ENCODE measurements at regions not wholly inside any gene's neighbourhood (a gene's known extent, or its start where the extent isn't known, plus 50 kb on each side); places are given as distances from the start of the nearest gene placed in this dataset.

DNA sequence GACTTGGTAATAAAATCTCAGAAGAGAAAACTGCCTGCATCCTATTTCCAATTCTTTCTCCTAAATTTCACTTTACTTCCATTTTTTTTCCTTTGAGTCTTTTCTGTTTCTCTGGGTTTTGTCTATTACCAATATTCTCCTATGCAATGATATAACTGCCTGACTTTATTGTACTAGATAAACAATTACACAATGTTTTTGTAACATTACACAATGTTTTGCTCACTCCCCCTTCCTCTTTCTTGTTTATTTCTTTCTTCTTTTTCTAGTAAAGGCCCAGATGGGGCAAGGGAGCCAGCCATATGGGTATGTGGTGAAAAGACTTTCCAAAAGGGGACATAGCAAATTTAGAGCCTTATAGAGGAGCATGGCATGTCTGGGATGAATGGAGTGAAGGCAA is 278.7 kb upstream of the PHYHIPL start:
- no peaks in the 10 kb centered on the region for H3K36me3 ChIP-seq (ENCODE audit: control insufficient read depth in 3 of 3, insufficient read depth in 2 of 3, low read depth in 1 of 3, low read length in 3 of 3)
- H3K27ac ChIP-seq (ENCODE audit: low read depth in 1 of 3, low read length in 2 of 3), result no peak overlapping the region
- no peak for FAIRE-seq
- no peak for DNase-seq
- H3K4me3 ChIP-seq (ENCODE audit: low read depth in 1 of 3, low read length in 3 of 3), result no peak overlapping the region
- H3K9me3 ChIP-seq (ENCODE audit: control insufficient read depth in 2 of 2, insufficient read depth in 1 of 2, low read depth in 1 of 2, low read length in 1 of 2), result peaks cover 0 to 4% of the 10 kb centered on the region in 2 donors
- no peaks in the 10 kb centered on the region for H3K27me3 ChIP-seq (ENCODE audit: control insufficient read depth in 3 of 3, insufficient read depth in 3 of 3, low read length in 3 of 3)
- peaks cover 0 to 3% (median 0%) of the 10 kb centered on the region in 3 donors for H3K4me1 ChIP-seq (ENCODE audit: control insufficient read depth in 3 of 3, insufficient read depth in 2 of 3, low read depth in 1 of 3, low read length in 2 of 3)

DNA sequence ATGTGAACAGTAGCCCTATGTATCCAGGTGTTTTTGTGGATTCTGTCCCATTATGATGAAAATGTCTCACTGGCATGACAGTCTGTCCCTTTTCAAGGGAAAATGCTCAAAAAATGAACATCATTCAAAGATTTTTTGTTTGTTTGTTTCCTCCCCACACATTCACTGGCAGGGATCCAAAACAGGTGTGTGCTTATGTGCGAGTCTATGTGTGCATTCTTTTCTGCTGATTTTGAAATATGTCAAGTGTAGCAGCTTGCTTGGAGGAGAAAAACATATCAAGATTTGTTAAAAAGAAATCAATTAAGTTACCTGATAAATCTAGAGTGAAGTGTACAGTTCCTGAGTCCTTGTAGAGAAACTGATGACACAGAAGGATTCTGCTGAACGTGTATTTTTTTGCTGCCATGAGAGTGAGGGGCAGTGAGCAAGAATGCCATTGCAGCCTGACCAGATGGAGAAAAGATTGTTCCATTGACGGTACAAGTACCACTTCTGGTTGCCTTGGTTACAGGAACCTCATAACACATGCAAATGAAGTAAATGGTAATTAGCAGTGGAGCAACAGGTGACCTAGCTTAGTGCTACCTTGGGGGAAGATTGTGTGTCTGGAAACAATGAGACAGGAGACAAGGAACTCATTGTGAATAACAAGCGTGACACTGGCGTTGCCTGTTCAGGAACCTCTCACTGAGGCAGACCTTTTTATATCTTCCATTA is 277.4 kb upstream of the PHYHIPL start:
- no peak overlapping the region for H3K4me3 ChIP-seq (ENCODE audit: low read depth in 1 of 3, low read length in 3 of 3)
- WGBS, 3 donors, result 70 to 75% (median 72%) methylated on average over 5 of the region's 5 CpGs
- peaks cover 0 to 3% (median 0%) of the 10 kb centered on the region in 3 donors for H3K4me1 ChIP-seq (ENCODE audit: control insufficient read depth in 3 of 3, insufficient read depth in 2 of 3, low read depth in 1 of 3, low read length in 2 of 3)
- FAIRE-seq (no peak), DNase-seq (no peak)
- H3K27ac ChIP-seq (ENCODE audit: low read depth in 1 of 3, low read length in 2 of 3), result no peak overlapping the region
- peaks cover 0 to 4% of the 10 kb centered on the region in 2 donors for H3K9me3 ChIP-seq (ENCODE audit: control insufficient read depth in 2 of 2, insufficient read depth in 1 of 2, low read depth in 1 of 2, low read length in 1 of 2)
- H3K36me3 ChIP-seq (ENCODE audit: control insufficient read depth in 3 of 3, insufficient read depth in 2 of 3, low read depth in 1 of 3, low read length in 3 of 3), result no peaks in the 10 kb centered on the region
- H3K27me3 ChIP-seq (ENCODE audit: control insufficient read depth in 3 of 3, insufficient read depth in 3 of 3, low read length in 3 of 3), result no peaks in the 10 kb centered on the region

DNA sequence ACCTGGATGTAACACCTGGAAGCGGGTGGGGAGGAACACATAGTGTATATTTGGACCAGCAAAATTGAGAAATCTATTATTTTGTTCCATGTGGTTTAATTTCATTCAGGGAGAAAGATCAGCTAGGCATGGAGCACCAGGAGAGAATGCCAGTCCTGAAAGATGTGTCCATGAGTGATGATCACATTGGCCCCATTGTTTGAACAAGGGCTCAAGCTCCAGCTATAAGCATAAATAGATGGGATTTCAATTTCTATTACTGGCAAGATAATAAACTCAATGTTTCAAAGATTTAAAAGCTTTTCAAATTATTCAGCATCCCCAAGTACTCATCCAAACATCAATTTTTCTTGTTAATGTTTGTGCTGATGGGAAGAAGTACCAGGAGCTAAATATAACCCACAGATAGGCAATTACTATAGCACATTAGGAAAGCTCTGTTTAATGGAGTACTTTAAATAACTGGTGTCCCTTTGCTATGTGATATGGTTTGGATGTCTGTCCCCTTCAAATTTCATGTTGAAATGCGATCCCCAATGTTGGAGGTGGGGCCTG is 275.3 kb upstream of the PHYHIPL start:
- H3K4me3 ChIP-seq (ENCODE audit: low read depth in 1 of 3, low read length in 3 of 3), result no peak overlapping the region
- peaks cover 0 to 3% (median 0%) of the 10 kb centered on the region in 3 donors for H3K4me1 ChIP-seq (ENCODE audit: control insufficient read depth in 3 of 3, insufficient read depth in 2 of 3, low read depth in 1 of 3, low read length in 2 of 3)
- H3K36me3 ChIP-seq (ENCODE audit: control insufficient read depth in 3 of 3, insufficient read depth in 2 of 3, low read depth in 1 of 3, low read length in 3 of 3), result no peaks in the 10 kb centered on the region
- 76 to 86% (median 85%) methylated on average over 2 of the region's 2 CpGs for WGBS, 3 donors
- DNase-seq (no peak), FAIRE-seq (no peak)
- H3K27ac ChIP-seq (ENCODE audit: low read depth in 1 of 3, low read length in 2 of 3), result no peak overlapping the region
- no peaks in the 10 kb centered on the region for H3K27me3 ChIP-seq (ENCODE audit: control insufficient read depth in 3 of 3, insufficient read depth in 3 of 3, low read length in 3 of 3)
- peaks cover 0 to 4% of the 10 kb centered on the region in 2 donors for H3K9me3 ChIP-seq (ENCODE audit: control insufficient read depth in 2 of 2, insufficient read depth in 1 of 2, low read depth in 1 of 2, low read length in 1 of 2)

DNA sequence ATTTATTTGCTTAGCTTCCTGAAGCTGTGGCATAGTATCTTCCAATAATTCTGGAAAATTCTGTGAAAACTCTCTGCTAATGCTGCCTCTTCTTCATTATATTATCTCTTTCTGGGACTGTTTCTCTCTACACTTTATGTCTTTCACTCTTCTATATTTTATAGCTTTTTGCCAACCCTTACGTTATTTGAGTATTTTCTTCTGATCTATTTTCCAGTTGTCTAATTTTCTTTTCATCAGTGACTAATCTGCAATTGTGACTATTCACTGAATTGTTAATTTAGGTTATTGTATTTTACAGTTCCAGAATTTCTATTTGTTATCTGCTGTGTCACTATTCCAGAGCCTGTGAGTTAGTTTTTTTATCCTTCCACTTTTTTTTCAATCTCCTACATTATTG is 273.4 kb upstream of the PHYHIPL start:
- FAIRE-seq, result no peak
- Histone ChIP-seq H3K27me3 (ENCODE audit: control insufficient read depth in 3 of 3, insufficient read depth in 3 of 3, low read length in 3 of 3) (no peaks in the 10 kb centered on the region), H3K4me3 (ENCODE audit: low read depth in 1 of 3, low read length in 3 of 3) (no peak overlapping the region), H3K9me3 (ENCODE audit: control insufficient read depth in 2 of 2, insufficient read depth in 1 of 2, low read depth in 1 of 2, low read length in 1 of 2) (peaks cover 0 to 4% of the 10 kb centered on the region in 2 donors), H3K36me3 (ENCODE audit: control insufficient read depth in 3 of 3, insufficient read depth in 2 of 3, low read depth in 1 of 3, low read length in 3 of 3) (no peaks in the 10 kb centered on the region), H3K4me1 (ENCODE audit: control insufficient read depth in 3 of 3, insufficient read depth in 2 of 3, low read depth in 1 of 3, low read length in 2 of 3) (no peaks in the 10 kb centered on the region), H3K27ac (ENCODE audit: low read depth in 1 of 3, low read length in 2 of 3) (no peak overlapping the region)
- 83 to 93% (median 88%) methylated on average over 1 of the region's 1 CpG for WGBS, 3 donors
- DNase-seq, result no peak

DNA sequence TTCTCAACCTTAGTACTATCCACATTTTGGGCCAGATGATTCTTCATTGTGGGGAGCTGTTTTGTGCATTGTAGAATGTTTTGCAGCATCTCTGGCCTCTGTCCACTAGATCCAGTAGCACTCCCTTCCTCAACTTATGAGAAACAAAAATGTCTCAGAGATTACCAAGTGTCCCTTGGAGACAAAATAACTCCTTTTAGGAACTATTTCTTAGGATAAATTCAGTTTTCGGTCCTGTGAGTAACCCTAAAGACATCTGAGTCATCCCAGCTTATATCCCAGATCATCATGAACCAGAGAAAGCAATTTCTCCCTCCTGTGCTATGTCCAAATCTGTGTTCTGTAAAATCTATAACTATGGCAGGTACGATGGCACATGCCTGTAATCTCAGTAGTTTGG is 266.6 kb upstream of the PHYHIPL start:
- FAIRE-seq, result no peak
- Histone ChIP-seq H3K27me3 (ENCODE audit: control insufficient read depth in 3 of 3, insufficient read depth in 3 of 3, low read length in 3 of 3) (no peaks in the 10 kb centered on the region), H3K4me1 (ENCODE audit: control insufficient read depth in 3 of 3, insufficient read depth in 2 of 3, low read depth in 1 of 3, low read length in 2 of 3) (no peaks in the 10 kb centered on the region), H3K4me3 (ENCODE audit: low read depth in 1 of 3, low read length in 3 of 3) (no peak overlapping the region), H3K27ac (ENCODE audit: low read depth in 1 of 3, low read length in 2 of 3) (no peak overlapping the region), H3K9me3 (ENCODE audit: control insufficient read depth in 2 of 2, insufficient read depth in 1 of 2, low read depth in 1 of 2, low read length in 1 of 2) (no peaks in the 10 kb centered on the region), H3K36me3 (ENCODE audit: control insufficient read depth in 3 of 3, insufficient read depth in 2 of 3, low read depth in 1 of 3, low read length in 3 of 3) (no peaks in the 10 kb centered on the region)
- 69 to 82% (median 81%) methylated on average over 2 of the region's 2 CpGs for WGBS, 3 donors
- no peak for DNase-seq

DNA sequence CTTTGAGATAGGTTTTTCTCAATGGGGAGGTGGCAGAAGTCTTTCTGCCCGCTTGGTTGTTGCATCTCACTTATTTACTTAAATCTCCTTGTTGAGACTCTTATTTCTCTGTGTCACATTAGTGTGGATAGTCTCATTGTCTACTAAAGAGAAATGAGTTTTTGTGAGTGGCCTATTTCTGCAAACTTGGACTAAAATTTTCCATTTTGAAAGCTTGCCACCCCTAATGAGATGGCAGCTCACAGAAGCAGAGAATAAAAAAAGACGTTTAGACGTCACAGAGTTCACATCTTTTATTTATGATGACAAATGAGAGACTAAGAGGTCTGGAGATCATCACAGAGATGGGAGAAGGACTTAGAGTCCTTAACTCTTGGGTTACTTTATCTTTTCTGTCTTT is 262.7 kb upstream of the PHYHIPL start:
- no peaks in the 10 kb centered on the region for H3K9me3 ChIP-seq (ENCODE audit: control insufficient read depth in 2 of 2, insufficient read depth in 1 of 2, low read depth in 1 of 2, low read length in 1 of 2)
- DNase-seq, result no peak
- WGBS, 3 donors, result 48 to 62% (median 60%) methylated on average over 3 of the region's 3 CpGs
- no peaks in the 10 kb centered on the region for H3K4me1 ChIP-seq (ENCODE audit: control insufficient read depth in 3 of 3, insufficient read depth in 2 of 3, low read depth in 1 of 3, low read length in 2 of 3)
- FAIRE-seq, result no peak
- no peaks in the 10 kb centered on the region for H3K36me3 ChIP-seq (ENCODE audit: control insufficient read depth in 3 of 3, insufficient read depth in 2 of 3, low read depth in 1 of 3, low read length in 3 of 3)
- H3K27ac ChIP-seq (ENCODE audit: low read depth in 1 of 3, low read length in 2 of 3), result no peak overlapping the region
- no peaks in the 10 kb centered on the region for H3K27me3 ChIP-seq (ENCODE audit: control insufficient read depth in 3 of 3, insufficient read depth in 3 of 3, low read length in 3 of 3)
- H3K4me3 ChIP-seq (ENCODE audit: low read depth in 1 of 3, low read length in 3 of 3), result no peak overlapping the region

DNA sequence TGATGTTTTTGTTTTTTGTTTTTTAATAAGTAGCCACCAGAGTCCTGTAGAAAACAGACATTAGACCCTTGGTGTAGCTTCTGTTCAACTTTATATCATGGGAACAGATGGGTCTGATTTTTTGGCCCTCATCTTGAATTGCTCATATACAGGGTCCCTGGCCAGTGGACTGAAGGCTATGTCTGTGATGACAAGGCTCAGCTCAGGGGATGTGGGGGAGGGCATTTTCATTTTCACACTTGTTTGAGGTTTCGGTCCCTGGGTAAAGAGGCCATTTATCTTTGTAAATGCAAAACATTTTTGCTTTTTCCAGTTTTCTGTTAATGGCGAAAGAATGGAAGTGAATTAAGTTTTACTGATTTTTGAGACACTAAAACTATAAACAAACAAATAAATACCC is 257.6 kb upstream of the PHYHIPL start:
- DNase-seq (no peak), FAIRE-seq (no peak)
- WGBS, 3 donors, result 87 to 89% (median 88%) methylated on average over 2 of the region's 2 CpGs
- no peaks in the 10 kb centered on the region for H3K9me3 ChIP-seq (ENCODE audit: control insufficient read depth in 2 of 2, insufficient read depth in 1 of 2, low read depth in 1 of 2, low read length in 1 of 2)
- no peak overlapping the region for H3K4me3 ChIP-seq (ENCODE audit: low read depth in 1 of 3, low read length in 3 of 3)
- H3K27ac ChIP-seq (ENCODE audit: low read depth in 1 of 3, low read length in 2 of 3), result no peak overlapping the region
- H3K36me3 ChIP-seq (ENCODE audit: control insufficient read depth in 3 of 3, insufficient read depth in 2 of 3, low read depth in 1 of 3, low read length in 3 of 3), result no peaks in the 10 kb centered on the region
- no peaks in the 10 kb centered on the region for H3K4me1 ChIP-seq (ENCODE audit: control insufficient read depth in 3 of 3, insufficient read depth in 2 of 3, low read depth in 1 of 3, low read length in 2 of 3)
- no peaks in the 10 kb centered on the region for H3K27me3 ChIP-seq (ENCODE audit: control insufficient read depth in 3 of 3, insufficient read depth in 3 of 3, low read length in 3 of 3)

DNA sequence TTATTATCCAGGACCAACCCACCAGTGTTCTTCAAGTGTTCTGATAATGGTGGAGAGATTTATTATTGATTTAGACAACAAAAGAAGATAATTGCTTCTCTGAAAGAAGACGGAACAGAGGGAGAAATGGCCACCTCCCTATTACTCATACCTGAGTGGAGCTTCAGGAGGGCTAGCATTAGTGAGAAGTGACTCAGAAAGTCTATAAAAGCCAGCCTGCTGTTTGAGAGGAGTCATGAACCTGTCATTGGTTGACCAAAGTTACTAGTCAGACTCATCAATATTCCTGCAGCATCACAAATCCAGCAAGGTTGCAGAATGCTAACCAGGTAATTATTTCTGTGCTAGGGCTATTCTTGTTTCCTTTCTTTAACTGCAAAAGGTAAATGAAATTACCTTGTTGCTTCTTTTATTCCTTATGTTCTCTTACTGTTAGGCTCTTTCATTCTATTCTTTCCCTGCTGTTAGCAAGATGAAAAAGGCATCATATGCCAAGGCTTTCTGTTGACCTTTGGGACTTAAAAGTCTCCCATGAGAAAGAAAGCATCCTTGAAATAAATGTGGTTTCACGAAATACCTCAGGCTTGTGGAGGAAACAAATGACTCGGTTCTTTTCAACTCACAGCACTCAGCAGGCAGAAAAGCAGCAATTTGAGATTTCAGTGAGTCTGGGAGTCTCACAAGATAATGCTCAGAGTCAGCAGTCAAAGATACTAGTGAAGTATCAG is 256.4 kb upstream of the PHYHIPL start:
- FAIRE-seq, result no peak
- Histone ChIP-seq H3K4me1 (ENCODE audit: control insufficient read depth in 3 of 3, insufficient read depth in 2 of 3, low read depth in 1 of 3, low read length in 2 of 3) (no peaks in the 10 kb centered on the region), H3K9me3 (ENCODE audit: control insufficient read depth in 2 of 2, insufficient read depth in 1 of 2, low read depth in 1 of 2, low read length in 1 of 2) (no peaks in the 10 kb centered on the region), H3K36me3 (ENCODE audit: control insufficient read depth in 3 of 3, insufficient read depth in 2 of 3, low read depth in 1 of 3, low read length in 3 of 3) (no peaks in the 10 kb centered on the region), H3K27me3 (ENCODE audit: control insufficient read depth in 3 of 3, insufficient read depth in 3 of 3, low read length in 3 of 3) (no peaks in the 10 kb centered on the region), H3K4me3 (ENCODE audit: low read depth in 1 of 3, low read length in 3 of 3) (no peak overlapping the region), H3K27ac (ENCODE audit: low read depth in 1 of 3, low read length in 2 of 3) (no peak overlapping the region)
- WGBS, 3 donors, result 30 to 42% (median 36%) methylated on average over 3 of the region's 3 CpGs
- no peak for DNase-seq

Data from small intestine (tissue), 7 donors.